Activated CD4-positive, alpha-beta T cell treated with anti-CD3 and anti-CD28 coated beads, Interleukin-10, Interleukin-2, amounts not matched to agents 100 ng/mL and 50 ng/mL, durations not matched to agents 16 hours and 8 hours (primary cell): ENCODE measurements at regions not wholly inside any gene's neighbourhood (a gene's known extent, or its start where the extent isn't known, plus 50 kb on each side); places are given as distances from the start of the nearest gene placed in this dataset.

Experiments used
- DNase-seq: peaks from one replicate; pipeline ENCODE4 v3.0.0-alpha.2; 2020

- no peak for DNase-seq
Measured at GRCh38 chr6:146865756-146866379, 267.1 kb downstream of the ADGB start.

DNA sequence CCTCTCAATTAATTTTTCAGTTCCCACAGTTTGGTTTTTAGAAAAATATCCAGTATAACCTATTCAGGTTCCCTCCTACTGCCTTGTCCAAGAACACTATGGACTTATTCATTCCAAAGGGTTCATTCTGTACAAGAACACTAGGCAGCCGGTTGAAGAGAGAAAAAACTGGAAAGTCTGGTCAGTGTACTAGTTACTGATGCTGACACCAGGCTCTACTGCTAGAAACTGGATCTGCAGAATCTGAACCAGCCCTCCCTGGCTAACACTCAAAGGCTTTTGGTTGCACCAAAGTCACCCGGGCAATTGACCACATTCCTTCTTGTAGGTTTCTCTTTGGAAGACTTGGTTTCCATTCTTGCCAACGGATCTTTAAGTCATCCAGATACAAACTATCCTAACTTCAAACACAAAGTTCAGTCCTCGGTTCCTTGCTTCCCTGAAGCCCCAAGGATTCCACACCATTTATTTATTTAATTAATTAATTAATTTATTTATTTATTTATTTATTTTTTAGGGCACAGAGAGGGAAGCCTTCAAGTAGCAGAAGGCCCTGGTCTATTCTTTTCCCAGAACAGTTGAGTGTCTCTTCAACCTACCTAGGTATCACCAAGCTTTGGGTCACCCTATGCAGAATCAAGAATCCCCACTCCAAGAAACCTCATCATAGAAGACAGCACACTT, 268.1 kb downstream of the ADGB start:
- no peak for DNase-seq

- no peak for DNase-seq
Measured at GRCh38 chr6:146868671-146869209, 270.0 kb downstream of the ADGB start.

DNA sequence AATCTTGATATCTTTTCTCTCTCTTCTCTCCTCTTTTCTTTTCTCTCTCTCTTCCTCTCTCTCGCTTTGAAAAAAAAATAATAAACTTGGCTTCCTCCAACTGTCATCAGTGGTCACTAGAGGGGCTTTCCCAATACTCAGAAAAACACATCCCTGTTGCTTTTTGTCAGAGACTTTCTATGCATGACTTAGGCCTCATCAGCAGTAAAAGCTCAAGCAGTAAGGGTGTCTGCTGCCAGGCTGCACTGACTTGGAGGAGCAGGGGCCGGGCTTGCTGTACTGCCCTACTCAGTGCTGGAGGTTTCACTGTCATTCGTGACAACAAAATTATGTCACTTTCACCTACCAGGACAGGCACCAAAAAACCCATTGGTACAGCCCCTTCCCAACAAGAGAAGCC, 272.0 kb downstream of the ADGB start:
- DNase-seq: peak; percentile 12

DNA sequence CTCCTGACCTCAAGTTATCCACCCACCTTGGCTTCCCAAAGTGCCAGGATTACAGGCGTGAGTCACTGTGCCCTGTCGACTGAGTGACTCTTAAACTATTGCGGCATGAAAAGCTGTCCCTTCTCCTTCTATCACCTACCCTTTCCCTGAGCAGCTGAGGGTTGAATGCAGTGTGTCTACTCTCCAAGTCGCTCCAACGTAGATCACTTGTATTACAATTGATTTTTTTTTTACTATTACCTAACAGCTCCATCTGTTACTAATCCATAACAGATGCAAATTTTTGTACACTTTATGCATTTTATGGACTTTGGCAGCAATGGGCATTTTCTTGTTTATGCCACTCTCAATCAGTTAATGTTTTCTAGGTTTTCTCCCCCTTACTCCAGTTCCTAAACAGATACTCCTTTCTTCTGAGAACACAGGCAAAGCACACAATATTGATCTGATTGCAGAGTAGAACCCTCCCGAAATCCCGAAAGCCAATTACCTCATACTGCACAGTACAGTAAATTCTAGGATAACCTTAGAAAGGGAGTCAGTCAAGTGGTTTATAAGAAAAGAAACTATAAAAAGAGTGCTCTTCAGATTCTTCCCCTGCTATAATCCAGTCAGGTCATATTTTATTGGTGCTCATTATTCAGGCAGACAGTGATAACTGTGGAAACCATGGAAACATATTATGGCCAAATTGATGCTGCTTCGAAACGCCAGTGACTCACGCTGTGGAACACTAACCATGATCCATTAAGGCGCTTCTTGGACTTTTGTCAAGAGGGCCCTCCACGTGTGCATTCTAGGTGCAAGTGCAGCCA, 273.0 kb downstream of the ADGB start:
- DNase-seq: no peak

DNA sequence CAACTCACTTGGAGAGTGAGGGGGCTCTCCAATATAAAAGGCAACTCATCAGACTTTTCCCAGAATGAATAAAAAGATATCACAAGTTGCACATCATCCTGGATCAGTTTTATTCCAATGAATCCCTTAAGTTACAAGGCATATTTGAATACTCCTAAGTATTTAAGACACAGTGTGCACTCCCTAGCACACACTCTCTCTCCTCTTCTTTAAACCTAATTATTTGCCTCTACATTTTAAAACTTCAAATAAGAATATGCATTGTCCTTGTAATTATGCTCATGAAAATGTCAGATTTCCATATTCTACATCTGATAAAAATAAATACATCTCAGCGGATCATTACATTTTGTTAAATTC, 273.6 kb downstream of the ADGB start:
- DNase-seq: no peak

DNA sequence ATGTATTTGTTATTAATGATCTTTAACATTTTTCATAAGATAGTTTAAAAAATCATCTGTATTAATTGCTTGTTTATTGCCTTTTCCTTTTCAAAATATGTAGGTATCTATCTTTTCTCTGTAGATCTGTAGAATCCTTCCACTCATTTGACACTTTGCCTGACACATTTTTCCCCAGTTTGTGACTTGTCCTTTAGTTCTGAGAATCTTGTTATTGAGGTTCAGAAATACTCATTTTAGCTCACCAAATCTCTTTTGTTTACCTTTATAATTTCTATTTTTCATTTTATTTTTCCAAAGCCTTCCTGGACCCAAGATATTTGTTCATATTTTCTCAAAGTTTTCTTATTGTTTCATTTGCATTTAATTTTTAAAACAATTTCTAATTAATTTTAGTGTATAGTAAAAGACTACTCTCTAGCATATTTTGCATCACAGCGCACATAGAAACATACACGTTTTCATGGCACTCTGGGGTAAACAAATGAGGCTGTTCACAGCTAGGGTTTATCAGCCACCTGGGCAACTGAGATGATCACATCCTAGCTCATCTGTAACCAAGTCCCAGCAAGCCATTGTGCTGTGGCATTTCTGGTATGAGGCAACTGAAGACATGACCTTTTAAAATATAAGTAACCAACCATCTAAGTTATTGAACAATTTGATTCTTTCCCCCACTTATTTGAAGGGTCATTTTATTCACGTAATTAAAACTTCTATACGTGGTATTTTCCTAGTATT, 275.7 kb downstream of the ADGB start:
- DNase-seq: no peak

DNA sequence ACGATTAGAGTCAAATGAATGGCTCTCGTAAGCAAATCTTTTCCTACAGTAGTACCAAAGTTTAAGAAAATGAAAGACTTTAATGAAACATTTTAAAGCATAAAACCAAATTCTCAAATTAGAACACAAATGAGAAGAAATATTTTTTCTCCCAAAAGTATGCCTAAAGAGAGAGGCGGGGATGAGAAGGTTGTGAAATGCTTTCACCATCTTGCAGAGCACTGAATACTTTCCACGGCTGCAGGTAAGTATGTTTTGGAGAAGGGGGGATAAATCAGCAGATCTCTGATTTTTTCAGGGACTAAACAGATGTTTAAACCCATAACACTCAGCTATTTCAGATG, 277.1 kb downstream of the ADGB start:
- no peak for DNase-seq

GRCh38 chr6:146876271-146877151, 277.7 kb downstream of the ADGB start:
- DNase-seq: peak; percentile 14

DNA sequence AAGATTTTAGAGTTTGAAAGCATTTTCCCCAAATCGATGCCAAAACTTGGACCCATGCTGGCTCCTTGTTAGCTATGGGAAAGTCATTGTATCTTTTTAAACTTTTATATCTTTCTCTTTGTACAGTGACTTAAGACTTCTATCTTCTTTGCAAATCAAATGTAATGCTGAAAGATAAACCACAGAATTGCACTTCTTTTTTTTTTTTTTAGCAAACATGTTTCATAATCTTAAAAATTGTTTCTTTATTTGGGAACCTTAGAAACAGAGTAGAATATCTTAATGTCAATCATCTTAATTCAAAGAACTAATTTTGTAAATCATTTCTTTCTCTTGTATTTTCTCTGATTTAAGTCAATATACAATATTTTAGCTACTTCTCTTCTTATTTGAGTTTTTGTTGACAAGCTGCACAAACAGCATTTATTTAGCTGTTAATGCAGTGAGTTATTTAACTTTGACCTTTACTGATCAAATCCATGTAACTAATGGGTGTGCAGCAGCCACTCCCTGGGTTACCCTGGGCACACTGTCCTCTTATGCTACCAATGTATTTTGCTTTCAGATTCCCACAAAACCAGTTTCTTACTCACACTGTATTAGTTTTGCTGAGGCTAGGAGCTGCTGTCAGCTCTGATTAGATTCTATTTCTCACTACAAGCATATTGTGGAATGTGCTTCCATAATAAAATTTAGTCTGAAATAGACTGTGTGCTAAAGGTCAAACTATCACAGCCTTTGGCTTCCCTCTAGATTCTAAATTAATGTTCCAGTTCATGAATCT, 279.6 kb downstream of the ADGB start:
- no peak for DNase-seq

- DNase-seq: no peak
Measured at GRCh38 chr6:146878952-146879340, 280.2 kb downstream of the ADGB start.

- DNase-seq: no peak
Measured at GRCh38 chr6:146879406-146880117, 280.8 kb downstream of the ADGB start.

GRCh38 chr6:146881228-146882181, 282.7 kb downstream of the ADGB start:
- DNase-seq: no peak

DNA sequence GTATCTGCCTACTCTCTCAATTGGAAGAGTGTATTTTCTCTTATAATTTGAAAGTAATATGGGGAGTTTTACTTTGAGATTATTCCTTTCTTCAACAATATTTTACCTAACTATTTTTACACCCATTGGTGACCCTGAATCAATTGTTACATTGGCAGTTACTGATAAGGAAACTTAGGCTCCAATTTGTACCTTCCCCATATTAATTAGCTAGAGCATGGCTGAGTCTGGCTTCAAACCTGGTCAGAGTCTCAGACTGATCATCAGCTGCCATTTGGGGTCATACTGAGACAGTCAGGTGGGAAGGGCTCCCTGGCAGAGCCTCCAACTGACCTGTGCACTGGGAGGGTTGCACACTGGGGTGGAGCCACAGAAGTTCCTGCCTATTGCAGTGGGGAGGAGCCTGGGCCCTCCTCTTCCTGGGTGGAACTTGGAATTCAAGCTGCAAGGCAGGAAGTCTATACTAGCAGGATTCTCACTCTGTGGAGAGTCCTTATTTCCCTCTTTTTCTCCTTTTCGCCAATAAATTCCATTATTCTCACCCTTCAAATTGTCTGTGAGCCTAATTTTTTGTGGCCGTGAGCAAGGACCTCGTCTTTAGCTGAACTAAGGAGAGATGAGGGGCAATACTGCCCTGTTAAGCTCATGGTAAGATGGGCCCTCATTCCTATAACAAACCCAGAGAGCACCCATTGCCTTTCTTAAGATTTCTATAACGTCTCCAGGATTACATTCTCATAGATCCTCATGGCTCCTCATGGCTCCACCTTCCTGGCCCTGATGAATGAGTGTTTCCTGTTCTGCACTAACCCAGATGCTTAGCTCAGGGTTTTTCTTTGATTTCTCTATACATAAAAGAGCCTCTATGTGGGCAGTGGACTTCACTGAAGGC, 285.1 kb downstream of the ADGB start:
- DNase-seq: no peak

GRCh38 chr6:146884728-146885127, 286.0 kb downstream of the ADGB start:
- no peak for DNase-seq

GRCh38 chr6:146885708-146886457, 287.1 kb downstream of the ADGB start:
- no peak for DNase-seq

DNA sequence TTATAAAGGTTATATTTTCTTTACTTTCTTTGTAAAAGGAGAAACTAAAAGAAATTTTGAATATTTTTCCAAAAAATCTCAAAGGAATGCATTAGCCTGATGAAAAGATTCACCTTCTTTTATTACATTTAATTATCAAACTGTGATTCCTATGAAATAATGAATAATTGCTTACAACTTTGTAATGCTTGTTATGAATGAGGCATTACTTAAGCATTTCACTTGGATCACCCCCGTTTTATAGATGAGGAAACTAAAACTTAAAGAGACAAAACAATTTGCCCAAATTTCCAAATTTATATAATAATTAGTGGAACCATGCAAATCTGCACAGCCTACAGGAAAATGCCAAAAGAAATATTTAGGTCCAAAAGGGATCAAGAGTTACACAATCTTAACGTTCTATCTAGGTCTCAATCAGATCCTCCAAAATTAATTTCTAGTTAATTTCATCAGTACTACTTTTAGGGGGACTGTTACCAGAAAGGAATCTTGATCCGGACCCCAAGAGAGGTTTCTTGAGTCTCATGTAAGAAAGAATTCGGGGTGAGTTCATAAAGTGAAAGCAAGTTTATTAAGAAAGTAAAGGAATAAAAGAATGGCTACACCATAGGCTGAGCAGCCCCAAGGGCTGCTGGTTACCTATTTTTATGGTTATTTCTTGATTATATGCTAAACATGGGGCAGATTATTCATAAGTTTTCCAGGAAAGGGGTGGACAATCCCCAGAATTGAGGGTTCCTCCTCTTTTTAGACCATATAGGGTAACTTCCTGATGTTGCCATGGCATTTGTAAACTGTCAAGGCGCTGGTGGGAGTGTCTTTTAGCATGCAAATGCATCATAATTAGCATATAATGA, 288.0 kb downstream of the ADGB start:
- no peak for DNase-seq
